HG03060 (cell line): ENCODE measurements at regions not wholly inside any gene's neighbourhood (a gene's known extent, or its start where the extent isn't known, plus 50 kb on each side); places are given as distances from the start of the nearest gene placed in this dataset.

Source experiments
- ATAC-seq: cut with Tn5 transposase; IDR thresholded peaks from one replicate; pipeline ENCODE4 v1.9.1; 2021; ENCODE audit warnings: low read depth, moderate number of reproducible peaks; ENCODE audit not compliant: unreplicated experiment

GRCh38 chr1:38213646-38214434, 167.2 kb upstream of the POU3F1 start:
- no peak for ATAC-seq

- ATAC-seq, result no peak
Measured at GRCh38 chr1:38210895-38211177, 164.2 kb upstream of the POU3F1 start.

GRCh38 chr1:38210021-38210894, 163.7 kb upstream of the POU3F1 start:
- no peak for ATAC-seq

DNA sequence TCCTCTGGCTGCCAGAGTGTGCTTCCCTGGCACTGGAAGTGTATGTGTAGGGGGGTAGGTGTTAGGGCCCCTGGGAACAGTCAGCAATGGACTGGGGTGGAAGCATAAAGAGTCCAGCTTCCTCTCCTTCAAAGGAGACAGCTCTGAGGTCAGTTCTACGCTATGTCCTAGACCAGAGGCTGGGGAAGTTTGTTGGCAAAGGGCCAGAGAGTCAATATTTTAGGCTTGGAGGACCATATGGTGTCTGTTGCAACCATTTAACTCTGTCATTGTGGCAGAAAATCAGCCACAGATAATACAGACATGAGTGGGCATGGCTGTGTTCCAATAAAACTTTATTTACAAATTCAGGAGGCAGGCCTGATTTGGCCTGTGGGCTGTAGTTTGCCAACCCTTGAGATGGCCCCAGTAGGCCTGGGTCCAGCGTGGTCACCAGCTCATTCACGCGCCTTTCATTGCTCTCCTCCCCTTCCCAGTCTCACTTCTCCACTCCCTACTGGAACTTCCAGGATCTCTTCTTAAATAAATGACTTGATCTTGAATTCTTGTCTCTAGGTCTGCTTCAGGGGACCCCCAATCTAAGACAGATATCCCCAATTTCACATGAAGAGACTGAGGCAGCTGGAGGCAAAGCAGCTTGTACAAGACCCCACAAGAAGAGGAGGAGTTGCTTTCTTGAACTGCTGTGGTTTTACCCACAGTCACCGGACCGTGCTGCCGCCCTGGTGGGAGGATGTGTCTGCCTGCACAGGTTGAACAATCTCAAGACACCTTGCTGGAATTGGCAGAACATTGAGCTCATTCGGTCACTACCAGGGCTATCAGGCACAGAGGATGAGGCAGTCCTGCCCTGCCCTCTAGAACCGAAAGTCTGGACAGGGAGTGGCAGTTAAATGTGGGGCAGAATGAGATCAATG, 162.4 kb upstream of the POU3F1 start:
- ATAC-seq, result no peak

DNA sequence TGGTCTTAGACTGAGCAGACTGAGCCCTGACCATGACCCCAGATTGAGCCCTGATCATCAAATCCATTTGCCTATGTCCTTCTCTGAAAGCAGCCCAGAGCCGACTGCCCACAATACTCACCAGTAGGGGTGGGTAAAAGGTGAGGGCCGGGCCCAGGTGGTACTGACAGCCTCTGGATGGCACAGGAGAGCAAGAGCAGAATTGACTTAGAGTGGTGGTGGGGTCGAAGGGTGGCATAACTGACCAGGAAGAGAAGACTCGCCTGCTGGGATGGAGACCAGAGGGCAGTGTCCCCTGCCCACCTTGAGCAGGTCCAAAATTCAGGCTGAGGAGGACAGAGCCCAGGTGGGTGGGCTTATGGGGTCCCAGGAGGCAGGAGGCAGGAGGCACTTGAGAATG, 161.3 kb upstream of the POU3F1 start:
- ATAC-seq, result no peak

GRCh38 chr1:38207275-38207674, 160.7 kb upstream of the POU3F1 start:
- ATAC-seq, result no peak

GRCh38 chr1:38204698-38205097, 158.1 kb upstream of the POU3F1 start:
- ATAC-seq, result no peak

DNA sequence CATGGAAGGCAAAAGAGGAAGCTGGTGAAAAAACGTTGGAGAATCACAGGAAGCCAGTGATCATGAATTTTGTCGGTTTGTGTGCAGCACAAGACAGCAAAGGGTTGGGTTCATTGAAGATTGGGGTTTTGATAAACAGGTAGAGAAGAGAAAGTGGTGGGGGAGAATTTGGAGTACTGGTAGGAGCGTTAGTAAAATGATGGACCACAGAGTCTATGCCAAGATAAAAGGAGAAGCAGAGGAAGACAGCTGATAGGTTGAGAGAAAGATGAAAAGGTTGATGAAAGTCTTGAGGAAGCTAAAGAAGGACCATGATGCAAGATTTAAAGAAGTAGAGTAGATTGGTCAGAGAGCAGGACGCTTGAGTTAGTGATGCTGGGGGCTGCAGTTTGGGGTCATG, 156.8 kb upstream of the POU3F1 start:
- ATAC-seq, result no peak

GRCh38 chr1:38201431-38201830, 154.8 kb upstream of the POU3F1 start:
- no peak for ATAC-seq

- ATAC-seq, result no peak
Measured at GRCh38 chr1:38198621-38199020, 152.0 kb upstream of the POU3F1 start.

- ATAC-seq, result no peak
Measured at GRCh38 chr1:38198099-38198498, 151.5 kb upstream of the POU3F1 start.

DNA sequence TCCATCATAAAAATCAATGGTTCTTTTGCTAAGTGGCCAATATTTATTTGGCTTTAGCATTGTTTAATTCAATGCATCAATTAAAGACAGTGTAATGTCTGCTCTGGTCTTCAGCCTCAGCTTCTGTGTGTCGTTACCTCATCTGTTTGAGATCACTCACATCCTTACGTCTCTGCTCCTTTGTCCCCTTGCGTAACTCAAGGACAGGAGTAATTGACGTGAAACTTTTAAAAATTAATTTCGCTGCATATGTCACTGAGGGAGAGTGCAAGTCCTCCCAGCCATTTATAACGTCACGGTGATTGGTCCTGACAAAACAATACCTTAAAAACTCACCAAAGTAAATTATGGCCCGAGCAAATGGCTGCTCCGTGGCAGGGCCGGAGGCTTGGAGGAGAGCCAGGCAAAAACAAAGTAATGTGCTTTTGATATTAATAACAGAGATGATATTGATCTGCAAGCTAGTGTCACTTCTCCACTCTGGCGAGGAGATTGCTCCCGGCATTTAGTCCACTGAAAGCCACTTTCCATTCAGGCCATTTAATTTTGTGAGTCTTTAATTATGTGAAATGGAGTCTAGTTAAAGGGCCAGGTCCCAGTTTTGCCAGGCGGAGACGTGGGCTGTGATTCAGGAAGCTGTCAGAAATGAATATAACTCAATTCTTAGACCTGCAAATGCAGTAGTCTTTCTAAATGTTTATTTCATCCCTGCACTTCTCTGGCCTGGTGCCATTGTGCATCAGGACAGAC, 150.9 kb upstream of the POU3F1 start:
- no peak for ATAC-seq

GRCh38 chr1:38194472-38194871, 147.9 kb upstream of the POU3F1 start:
- no peak for ATAC-seq

GRCh38 chr1:38193040-38193439, 146.4 kb upstream of the POU3F1 start:
- ATAC-seq, result no peak

GRCh38 chr1:38191461-38191860, 144.9 kb upstream of the POU3F1 start:
- no peak for ATAC-seq

DNA sequence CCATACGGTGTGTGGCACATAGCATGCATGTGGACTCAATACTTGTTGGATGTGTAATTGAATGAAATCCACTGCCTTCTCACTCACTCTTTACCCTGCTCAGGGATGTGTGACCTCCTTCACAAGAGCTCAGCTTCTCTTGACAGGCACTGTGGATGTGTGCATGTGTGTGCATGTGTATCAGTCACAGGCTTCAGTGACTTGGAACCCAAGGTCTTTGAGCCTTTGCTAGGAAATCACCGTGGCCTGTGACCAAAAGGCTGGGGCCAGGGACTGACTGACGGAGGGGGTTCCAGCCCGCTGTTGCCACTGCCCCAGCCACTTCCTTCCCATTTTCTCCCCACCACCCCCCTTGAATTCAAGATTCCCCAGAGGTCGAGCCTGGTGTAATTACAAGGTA, 144.4 kb upstream of the POU3F1 start:
- no peak for ATAC-seq

GRCh38 chr1:38187552-38187951, 141.0 kb upstream of the POU3F1 start:
- no peak for ATAC-seq

GRCh38 chr1:38186566-38186965, 140.0 kb upstream of the POU3F1 start:
- ATAC-seq, result no peak

DNA sequence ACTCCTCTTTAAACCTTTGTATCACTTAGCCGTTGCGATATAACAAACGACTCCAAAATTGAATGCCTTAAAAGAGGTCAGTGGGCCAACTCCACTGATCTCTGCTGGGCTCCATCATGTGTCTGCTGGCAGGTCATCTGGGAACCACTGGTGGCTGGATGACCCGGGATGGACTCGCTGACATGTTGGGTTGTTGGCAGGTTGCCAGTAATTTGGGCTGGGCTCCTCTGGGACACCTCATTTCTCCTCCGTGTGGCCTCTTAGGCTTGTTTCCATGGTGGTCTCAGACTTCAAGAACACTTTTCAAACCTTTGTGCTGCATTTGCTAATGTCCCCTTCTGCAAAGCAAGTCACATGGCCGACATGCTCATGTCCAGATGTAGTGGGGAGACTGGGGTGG, 139.3 kb upstream of the POU3F1 start:
- ATAC-seq, result no peak

- ATAC-seq, result no peak
Measured at GRCh38 chr1:38183747-38184146, 137.2 kb upstream of the POU3F1 start.
